CD4-positive, CD25-positive, alpha-beta regulatory T cell (primary cell): ENCODE measurements at regions not wholly inside any gene's neighbourhood (a gene's known extent, or its start where the extent isn't known, plus 50 kb on each side); places are given as distances from the start of the nearest gene placed in this dataset.
"Not testable (repeated sequence)": the region's sequence is repeated elsewhere in the genome, so short reads cannot be mapped to it uniquely, and the experiment has no call there.

Source experiments
- ATAC-seq, 2 donors: fragments of 150-1000 bp; cut with Tn5 transposase; one replicate each; pipeline ENCODE4 v1.10.0; 2021; ENCODE audit warnings: low read depth in 2 of 2, moderate number of reproducible peaks in 2 of 2, moderate library complexity in 1 of 2
- DNase-seq, 3 donors: peaks; one replicate each; pipeline versions ENCODE4 v3.0.0 to v3.0.0-alpha.2; 2012 to 2022; ENCODE audit warnings: mixed read lengths in 1 of 3
- H3K27ac ChIP-seq: one replicate; pipeline ENCODE4 v1.7.0; 2013; ENCODE audit warnings: mild to moderate bottlenecking, low read length; ENCODE audit not compliant: insufficient read depth, poor library complexity, severe bottlenecking
- H3K27me3 ChIP-seq: one replicate; pipeline ENCODE4 v1.7.0; 2013; ENCODE audit warnings: low read length; ENCODE audit not compliant: control insufficient read depth, insufficient read depth
- H3K36me3 ChIP-seq: one replicate; pipeline ENCODE4 v1.7.0; 2013; ENCODE audit warnings: mild to moderate bottlenecking, low read length, moderate library complexity; ENCODE audit not compliant: control insufficient read depth, insufficient read depth
- H3K4me1 ChIP-seq: 2 replicates; pipeline ENCODE4 v1.7.0; 2013; ENCODE audit warnings: mild to moderate bottlenecking, low read length; ENCODE audit not compliant: insufficient read depth, control insufficient read depth, poor library complexity, severe bottlenecking
- H3K4me3 ChIP-seq: one replicate; pipeline ENCODE4 v1.7.0; 2013; ENCODE audit warnings: low read depth, mild to moderate bottlenecking, low read length, moderate library complexity
- H3K9me3 ChIP-seq, 2 experiments: 1 replicate in 1 of 2; 2 replicates in 1 of 2; pipeline ENCODE4 v1.7.0; 2013; ENCODE audit warnings: low read length in 2 of 2, mild to moderate bottlenecking in 1 of 2, moderate library complexity in 1 of 2; ENCODE audit not compliant: control insufficient read depth in 2 of 2
- H3K27ac Mint-ChIP-seq, 3 donors: one replicate each; pipeline ENCODE4 v1.8.0; 2020 to 2022; ENCODE audit warnings: mild to moderate bottlenecking in 3 of 3, mixed read lengths in 3 of 3, moderate library complexity in 2 of 3
- H3K27me3 Mint-ChIP-seq: one replicate; pipeline ENCODE4 v1.8.0; 2022; ENCODE audit warnings: mild to moderate bottlenecking, mixed read lengths
- H3K36me3 Mint-ChIP-seq: one replicate; pipeline ENCODE4 v1.8.0; 2020; ENCODE audit warnings: mixed read lengths
- H3K4me1 Mint-ChIP-seq, 4 donors: one replicate each; pipeline ENCODE4 v1.8.0; 2020 to 2022; ENCODE audit warnings: mixed read lengths in 4 of 4, mild to moderate bottlenecking in 1 of 4
- H3K4me3 Mint-ChIP-seq, 4 donors: one replicate each; pipeline ENCODE4 v1.8.0; 2020 to 2022; ENCODE audit warnings: mild to moderate bottlenecking in 4 of 4, mixed read lengths in 4 of 4, moderate library complexity in 3 of 4
- H3K9me3 Mint-ChIP-seq, 7 donors: one replicate each; pipeline ENCODE4 v1.8.0; 2020 to 2022; ENCODE audit warnings: mixed read lengths in 7 of 7, mild to moderate bottlenecking in 3 of 7, moderate library complexity in 2 of 7

- not testable (repeated sequence) for H3K4me3 ChIP-seq, H3K4me3 Mint-ChIP-seq, H3K36me3 ChIP-seq, ATAC-seq, H3K4me1 ChIP-seq, H3K27me3 ChIP-seq, H3K27ac Mint-ChIP-seq, H3K9me3 ChIP-seq, DNase-seq, H3K4me1 Mint-ChIP-seq, H3K9me3 Mint-ChIP-seq, H3K36me3 Mint-ChIP-seq, H3K27me3 Mint-ChIP-seq, H3K27ac ChIP-seq
These were observed 433.4 kb upstream of the NRG3 start for GRCh38 chr10:81441624-81442023.

GRCh38 chr10:81444242-81444929 is 430.6 kb upstream of the NRG3 start:
- H3K4me3 Mint-ChIP-seq = no peak overlapping the region
- H3K4me1 Mint-ChIP-seq = no peaks in the 10 kb centered on the region
- no peaks in the 10 kb centered on the region for H3K36me3 ChIP-seq
- H3K9me3 ChIP-seq = no peaks in the 10 kb centered on the region
- H3K27me3 Mint-ChIP-seq = no peaks in the 10 kb centered on the region
- H3K9me3 Mint-ChIP-seq = peaks cover 0 to 8% (median 4%) of the 10 kb centered on the region in 7 donors
- no peak for DNase-seq
- no peak overlapping the region for H3K4me3 ChIP-seq
- no peaks in the 10 kb centered on the region for H3K27me3 ChIP-seq
- no peaks in the 10 kb centered on the region for H3K36me3 Mint-ChIP-seq
- no peaks in the 10 kb centered on the region for H3K4me1 ChIP-seq
- ATAC-seq = no peak
- no peak overlapping the region for H3K27ac Mint-ChIP-seq
- no peak overlapping the region for H3K27ac ChIP-seq

GRCh38 chr10:81450651-81451050 is 424.3 kb upstream of the NRG3 start:
- no peaks in the 10 kb centered on the region for H3K36me3 Mint-ChIP-seq
- ATAC-seq = no peak
- no peaks in the 10 kb centered on the region for H3K27me3 ChIP-seq

GRCh38 chr10:81472927-81473470 is 402.0 kb upstream of the NRG3 start:
- no peak overlapping the region for H3K4me3 ChIP-seq
- no peak for DNase-seq
- H3K27ac ChIP-seq = no peak overlapping the region
- peaks cover 0 to 15% (median 2%) of the 10 kb centered on the region in 7 donors for H3K9me3 Mint-ChIP-seq
- no peak overlapping the region for H3K4me3 Mint-ChIP-seq
- no peaks in the 10 kb centered on the region for H3K27me3 ChIP-seq
- H3K27me3 Mint-ChIP-seq = no peaks in the 10 kb centered on the region
- H3K36me3 ChIP-seq = no peaks in the 10 kb centered on the region
- H3K27ac Mint-ChIP-seq = no peak overlapping the region
- H3K4me1 ChIP-seq = no peaks in the 10 kb centered on the region
- H3K36me3 Mint-ChIP-seq = no peaks in the 10 kb centered on the region
- no peaks in the 10 kb centered on the region for H3K4me1 Mint-ChIP-seq
- ATAC-seq = no peak
- H3K9me3 ChIP-seq = peaks cover 0 to 5% of the 10 kb centered on the region in 2 experiments

More at GRCh38 chr10:81450651-81451050, 424.3 kb upstream of the NRG3 start:
- no peaks in the 10 kb centered on the region for H3K36me3 ChIP-seq
- no peaks in the 10 kb centered on the region for H3K4me1 ChIP-seq
- no peak for DNase-seq
- no peak overlapping the region for H3K4me3 ChIP-seq
- no peaks in the 10 kb centered on the region for H3K9me3 ChIP-seq
- no peak overlapping the region for H3K27ac ChIP-seq
- Mint-ChIP-seq H3K27me3 (no peaks in the 10 kb centered on the region), H3K4me3 (no peak overlapping the region), H3K9me3 (peaks cover 0 to 2% (median 0%) of the 10 kb centered on the region in 7 donors), H3K4me1 (no peaks in the 10 kb centered on the region), H3K27ac (no peak overlapping the region)

- H3K27ac Mint-ChIP-seq = no peak overlapping the region
- no peaks in the 10 kb centered on the region for H3K4me1 ChIP-seq
- no peak for ATAC-seq
- no peak overlapping the region for H3K27ac ChIP-seq
- H3K4me3 ChIP-seq = no peak overlapping the region
- no peaks in the 10 kb centered on the region for H3K27me3 ChIP-seq
- peaks cover 0 to 5% of the 10 kb centered on the region in 2 experiments for H3K9me3 ChIP-seq
- H3K4me1 Mint-ChIP-seq = no peaks in the 10 kb centered on the region
- H3K9me3 Mint-ChIP-seq = peaks cover 0 to 14% (median 1%) of the 10 kb centered on the region in 7 donors
- H3K36me3 Mint-ChIP-seq = no peaks in the 10 kb centered on the region
- no peaks in the 10 kb centered on the region for H3K36me3 ChIP-seq
- H3K27me3 Mint-ChIP-seq = no peaks in the 10 kb centered on the region
- H3K4me3 Mint-ChIP-seq = no peak overlapping the region
- no peak for DNase-seq
These were observed 401.2 kb upstream of the NRG3 start for GRCh38 chr10:81473755-81474154.

GRCh38 chr10:81479316-81479715 is 395.7 kb upstream of the NRG3 start:
- DNase-seq (no peak), ATAC-seq (no peak)
- Mint-ChIP-seq H3K9me3 (peaks cover 0 to 7% (median 3%) of the 10 kb centered on the region in 7 donors), H3K4me3 (no peak overlapping the region), H3K36me3 (no peaks in the 10 kb centered on the region), H3K4me1 (no peaks in the 10 kb centered on the region), H3K27me3 (no peaks in the 10 kb centered on the region), H3K27ac (no peak overlapping the region)
- Histone ChIP-seq H3K9me3 (no peaks in the 10 kb centered on the region), H3K27ac (no peak overlapping the region), H3K4me1 (no peaks in the 10 kb centered on the region), H3K36me3 (no peaks in the 10 kb centered on the region), H3K4me3 (no peak overlapping the region), H3K27me3 (no peaks in the 10 kb centered on the region)

- no peaks in the 10 kb centered on the region for H3K27me3 Mint-ChIP-seq
- H3K4me3 Mint-ChIP-seq = no peak overlapping the region
These were observed 378.4 kb upstream of the NRG3 start for GRCh38 chr10:81496626-81497025.

GRCh38 chr10:81498011-81498551 is 376.9 kb upstream of the NRG3 start:
- no peaks in the 10 kb centered on the region for H3K36me3 Mint-ChIP-seq
- ATAC-seq (no peak), DNase-seq (no peak)
- no peaks in the 10 kb centered on the region for H3K27me3 Mint-ChIP-seq
- Histone ChIP-seq H3K4me3 (no peak overlapping the region), H3K4me1 (no peaks in the 10 kb centered on the region), H3K9me3 (no peaks in the 10 kb centered on the region), H3K27me3 (no peaks in the 10 kb centered on the region), H3K36me3 (no peaks in the 10 kb centered on the region), H3K27ac (no peak overlapping the region)
- no peak overlapping the region for H3K27ac Mint-ChIP-seq
- H3K4me1 Mint-ChIP-seq = no peaks in the 10 kb centered on the region
- H3K4me3 Mint-ChIP-seq = no peak overlapping the region
- peaks cover 0 to 19% (median 4%) of the 10 kb centered on the region in 7 donors for H3K9me3 Mint-ChIP-seq

More at GRCh38 chr10:81496626-81497025, 378.4 kb upstream of the NRG3 start:
- DNase-seq = no peak
- Histone ChIP-seq H3K9me3 (no peaks in the 10 kb centered on the region), H3K4me1 (no peaks in the 10 kb centered on the region), H3K27me3 (no peaks in the 10 kb centered on the region), H3K36me3 (no peaks in the 10 kb centered on the region), H3K4me3 (no peak overlapping the region), H3K27ac (no peak overlapping the region)
- Mint-ChIP-seq H3K4me1 (no peaks in the 10 kb centered on the region), H3K9me3 (peaks cover 0 to 16% (median 3%) of the 10 kb centered on the region in 7 donors), H3K27ac (no peak overlapping the region), H3K36me3 (no peaks in the 10 kb centered on the region)
- ATAC-seq = no peak
